GM18505 (cell line): ENCODE measurements at regions not wholly inside any gene's neighbourhood (a gene's known extent, or its start where the extent isn't known, plus 50 kb on each side); places are given as distances from the start of the nearest gene placed in this dataset.

Experiments
- ATAC-seq: cut with Tn5 transposase; IDR thresholded peaks from one replicate; pipeline ENCODE4 v1.9.1; 2021; ENCODE audit not compliant: unreplicated experiment
- POLR2A ChIP-seq: IDR thresholded peaks from 4 replicates; pipeline ENCODE4 v1.6.1; 2011; ENCODE audit warnings: borderline replicate concordance; ENCODE audit not compliant: insufficient read depth, insufficient read length; ENCODE audit errors: extremely low read depth

DNA sequence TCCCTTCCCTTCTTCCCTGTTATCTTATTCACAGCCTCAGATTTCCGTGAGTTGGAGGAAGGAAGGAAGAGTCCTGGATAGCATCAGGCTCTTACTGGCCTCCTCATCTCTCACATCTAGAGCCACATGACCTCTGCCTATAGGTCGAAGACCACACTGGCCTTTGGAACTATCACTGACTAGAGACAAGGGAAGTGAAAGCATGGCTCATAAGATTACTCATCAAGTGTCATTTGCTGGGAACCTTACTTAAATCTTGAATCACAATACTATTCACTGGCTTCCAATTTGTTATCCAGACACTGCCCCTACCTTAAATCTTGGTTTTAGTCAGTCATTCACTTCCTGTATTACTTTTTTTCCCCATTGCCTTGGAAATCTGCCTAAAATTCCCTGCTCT lies 61.6 kb upstream of the MTMR8 start:
- no peak for TF ChIP-seq POLR2A
- ATAC-seq = peak; percentile 68

DNA sequence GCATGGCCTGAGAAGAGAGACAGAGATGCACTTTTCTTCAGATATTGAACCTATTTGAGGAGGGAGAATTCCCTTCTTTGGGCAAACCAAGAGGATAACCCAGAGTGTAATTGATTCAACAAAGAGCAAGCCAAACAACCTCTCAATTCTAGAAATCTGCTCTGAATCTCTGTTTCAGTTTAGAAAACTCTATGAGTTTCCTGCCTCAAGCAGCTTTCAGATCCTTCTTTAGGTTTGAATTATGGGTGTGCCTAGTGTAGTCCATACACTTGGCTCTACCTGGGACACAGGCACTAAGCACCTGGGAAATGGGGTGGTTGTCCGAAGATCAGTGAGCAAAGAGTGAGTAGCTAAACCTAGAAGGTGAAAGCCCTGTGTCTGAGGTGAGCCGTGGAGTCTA lies 52.0 kb upstream of the MTMR8 start:
- ATAC-seq = no peak
- no peak for TF ChIP-seq POLR2A
